ENCODE measurements at regions not wholly inside any gene's neighbourhood (a gene's known extent, or its start where the extent isn't known, plus 50 kb on each side); places are given as distances from the start of the nearest gene placed in this dataset.

DNA sequence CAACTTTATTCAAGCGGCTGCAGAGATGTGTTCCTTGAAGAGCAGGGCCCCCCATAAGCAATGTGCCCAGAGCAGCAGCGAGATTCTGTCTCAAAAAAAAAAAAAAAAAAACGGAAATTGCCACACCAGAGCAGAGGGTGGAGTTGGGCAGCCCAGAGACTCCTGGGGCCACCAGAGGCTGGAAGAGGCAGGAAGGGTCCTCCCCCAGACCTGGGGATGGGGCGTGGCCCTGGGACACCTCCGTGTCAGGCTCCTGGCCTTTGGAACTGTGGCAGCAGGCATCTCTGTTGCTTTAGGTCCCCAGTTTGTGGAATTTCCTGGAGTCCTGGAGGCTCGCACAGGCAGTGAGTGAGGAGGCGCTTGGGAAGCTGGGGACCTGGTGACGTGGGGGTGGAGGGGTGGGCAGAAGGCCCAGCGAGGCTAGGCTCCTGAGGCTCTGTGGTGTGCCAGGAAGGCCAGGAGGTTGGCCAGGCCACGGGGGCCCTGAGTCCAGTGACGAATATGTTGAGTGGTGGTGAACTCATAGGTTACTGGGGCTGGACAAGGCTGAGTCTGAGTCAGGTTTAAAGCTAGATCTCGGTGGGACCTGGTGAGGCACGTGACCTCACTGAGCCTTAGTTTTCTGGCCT lies 735.6 kb downstream of the BRD1 start:
- no peaks in the 10 kb centered on the region for H3K27me3 ChIP-seq (ENCODE audit: low read length)

DNA sequence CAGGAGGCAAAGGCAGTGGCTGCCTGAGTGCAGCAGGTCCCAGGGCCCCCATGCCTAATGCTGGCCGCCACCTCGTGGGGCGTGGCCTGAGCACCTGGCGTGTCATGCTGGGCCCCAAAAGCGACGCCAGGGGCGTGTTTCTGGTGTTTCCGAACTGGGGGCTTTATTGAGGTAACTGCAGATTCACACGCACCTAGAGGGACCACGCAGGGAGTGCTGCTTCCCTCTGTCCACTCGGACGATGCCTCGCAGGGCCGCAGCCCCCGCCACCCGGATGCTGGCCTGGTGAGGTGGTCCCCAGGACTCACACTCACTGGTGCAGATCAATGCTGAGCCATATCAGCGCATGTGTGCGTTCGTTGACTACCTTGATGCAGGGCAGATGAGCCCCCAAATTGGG lies 736.2 kb downstream of the BRD1 start:
- H3K4me3 ChIP-seq (ENCODE audit: insufficient read depth, low read length, poor library complexity, severe bottlenecking), result no peak overlapping the region
- no peaks in the 10 kb centered on the region for H3K9me2 ChIP-seq (replicated peaks; ENCODE audit: insufficient read depth, low read length)
- no peak overlapping the region for H2AFZ ChIP-seq (ENCODE audit: low read depth, low read length, severe bottlenecking)
- no peaks in the 10 kb centered on the region for H3K36me3 ChIP-seq (ENCODE audit: low read length)
- H3K9me3 ChIP-seq (ENCODE audit: insufficient read depth, low read length), result no peaks in the 10 kb centered on the region
- H3K79me2 ChIP-seq (ENCODE audit: insufficient read depth, low read length), result no peaks in the 10 kb centered on the region
- H3K27me3 ChIP-seq (ENCODE audit: low read length), result no peaks in the 10 kb centered on the region
- H3K9ac ChIP-seq (ENCODE audit: low read length), result no peak overlapping the region
- no peak overlapping the region for H3K27ac ChIP-seq (ENCODE audit: low read depth, low read length)
- no peak for TF ChIP-seq EZH2phosphoT487 (conservative IDR thresholded peaks at IDR 0.05; ENCODE audit: low read length)
- H4K20me1 ChIP-seq (ENCODE audit: low read depth, low read length), result no peaks in the 10 kb centered on the region
- H3K4me2 ChIP-seq (ENCODE audit: low read depth, low read length, poor library complexity, severe bottlenecking), result no peak overlapping the region
- H3F3A ChIP-seq (ENCODE audit: insufficient read depth), result no peaks in the 10 kb centered on the region

More for the DNA sequence above, 735.6 kb downstream of the BRD1 start:
- H3K27ac ChIP-seq (ENCODE audit: low read depth, low read length), result no peak overlapping the region
- H3K4me3 ChIP-seq (ENCODE audit: insufficient read depth, low read length, poor library complexity, severe bottlenecking), result no peak overlapping the region
- no peaks in the 10 kb centered on the region for H3K9me2 ChIP-seq (replicated peaks; ENCODE audit: insufficient read depth, low read length)
- H2AFZ ChIP-seq (ENCODE audit: low read depth, low read length, severe bottlenecking), result no peak overlapping the region
- H3F3A ChIP-seq (ENCODE audit: insufficient read depth), result no peaks in the 10 kb centered on the region
- H3K4me2 ChIP-seq (ENCODE audit: low read depth, low read length, poor library complexity, severe bottlenecking), result no peak overlapping the region
- no peaks in the 10 kb centered on the region for H4K20me1 ChIP-seq (ENCODE audit: low read depth, low read length)
- no peaks in the 10 kb centered on the region for H3K36me3 ChIP-seq (ENCODE audit: low read length)
- H3K9me3 ChIP-seq (ENCODE audit: insufficient read depth, low read length), result no peaks in the 10 kb centered on the region
- H3K79me2 ChIP-seq (ENCODE audit: insufficient read depth, low read length), result no peaks in the 10 kb centered on the region
- TF ChIP-seq CTCF (IDR thresholded peaks at IDR 0.05; ENCODE audit: insufficient read depth, low read length, poor library complexity, severe bottlenecking) (no peak), EZH2phosphoT487 (conservative IDR thresholded peaks at IDR 0.05; ENCODE audit: low read length) (no peak)
- no peak overlapping the region for H3K9ac ChIP-seq (ENCODE audit: low read length)

- no peak overlapping the region for H3K27ac ChIP-seq (ENCODE audit: low read depth, low read length)
- H2AFZ ChIP-seq (ENCODE audit: low read depth, low read length, severe bottlenecking), result no peak overlapping the region
- no peaks in the 10 kb centered on the region for H3K9me3 ChIP-seq (ENCODE audit: insufficient read depth, low read length)
- no peak overlapping the region for H3K4me3 ChIP-seq (ENCODE audit: insufficient read depth, low read length, poor library complexity, severe bottlenecking)
- no peaks in the 10 kb centered on the region for H3K36me3 ChIP-seq (ENCODE audit: low read length)
- H3K9me2 ChIP-seq (replicated peaks; ENCODE audit: insufficient read depth, low read length), result no peaks in the 10 kb centered on the region
- no peak overlapping the region for H3K4me2 ChIP-seq (ENCODE audit: low read depth, low read length, poor library complexity, severe bottlenecking)
- H3K9ac ChIP-seq (ENCODE audit: low read length), result no peak overlapping the region
- TF ChIP-seq CTCF (IDR thresholded peaks at IDR 0.05; ENCODE audit: insufficient read depth, low read length, poor library complexity, severe bottlenecking) (no peak), EZH2phosphoT487 (conservative IDR thresholded peaks at IDR 0.05; ENCODE audit: low read length) (no peak)
- no peaks in the 10 kb centered on the region for H3K27me3 ChIP-seq (ENCODE audit: low read length)
- no peaks in the 10 kb centered on the region for H3K79me2 ChIP-seq (ENCODE audit: insufficient read depth, low read length)
- H4K20me1 ChIP-seq (ENCODE audit: low read depth, low read length), result no peaks in the 10 kb centered on the region
- no peaks in the 10 kb centered on the region for H3F3A ChIP-seq (ENCODE audit: insufficient read depth)
Observed at GRCh38 chr22:49090853-49091135, 736.9 kb downstream of the BRD1 start.

- no peak overlapping the region for H2AFZ ChIP-seq (ENCODE audit: low read depth, low read length, severe bottlenecking)
- no peak overlapping the region for H3K4me2 ChIP-seq (ENCODE audit: low read depth, low read length, poor library complexity, severe bottlenecking)
- no peaks in the 10 kb centered on the region for H3K36me3 ChIP-seq (ENCODE audit: low read length)
- H3K9me3 ChIP-seq (ENCODE audit: insufficient read depth, low read length), result no peaks in the 10 kb centered on the region
- H3F3A ChIP-seq (ENCODE audit: insufficient read depth), result no peaks in the 10 kb centered on the region
- H4K20me1 ChIP-seq (ENCODE audit: low read depth, low read length), result no peaks in the 10 kb centered on the region
- H3K79me2 ChIP-seq (ENCODE audit: insufficient read depth, low read length), result no peaks in the 10 kb centered on the region
- TF ChIP-seq CTCF (IDR thresholded peaks at IDR 0.05; ENCODE audit: insufficient read depth, low read length, poor library complexity, severe bottlenecking) (no peak), EZH2phosphoT487 (conservative IDR thresholded peaks at IDR 0.05; ENCODE audit: low read length) (no peak)
- H3K27me3 ChIP-seq (ENCODE audit: low read length), result no peaks in the 10 kb centered on the region
- H3K9ac ChIP-seq (ENCODE audit: low read length), result no peak overlapping the region
- H3K4me3 ChIP-seq (ENCODE audit: insufficient read depth, low read length, poor library complexity, severe bottlenecking), result no peak overlapping the region
- no peaks in the 10 kb centered on the region for H3K9me2 ChIP-seq (replicated peaks; ENCODE audit: insufficient read depth, low read length)
- H3K27ac ChIP-seq (ENCODE audit: low read depth, low read length), result no peak overlapping the region
Observed at GRCh38 chr22:49090061-49090852, 737.4 kb downstream of the BRD1 start.
